ENCODE measurements at regions not wholly inside any gene's neighbourhood (a gene's known extent, or its start where the extent isn't known, plus 50 kb on each side); places are given as distances from the start of the nearest gene placed in this dataset.
"Not testable (repeated sequence)": the region's sequence is repeated elsewhere in the genome, so short reads cannot be mapped to it uniquely, and the experiment has no call there.

- DNase-seq (ENCODE audit: low read depth, low spot score) = no peak
Measured at GRCh38 chr3:29181872-29182271, 99.0 kb upstream of the RBMS3 start.

GRCh38 chr3:29182828-29183227 is 98.0 kb upstream of the RBMS3 start:
- not testable (repeated sequence) for DNase-seq (ENCODE audit: low read depth, low spot score)

GRCh38 chr3:29183346-29184087 is 97.4 kb upstream of the RBMS3 start:
- DNase-seq (ENCODE audit: low read depth, low spot score) = no peak

- no peak for DNase-seq (ENCODE audit: low read depth, low spot score)
Measured at GRCh38 chr3:29185706-29186105, 95.2 kb upstream of the RBMS3 start.

- no peak for DNase-seq (ENCODE audit: low read depth, low spot score)
Measured at GRCh38 chr3:29186131-29186599, 94.7 kb upstream of the RBMS3 start.

- peak; percentile 47 for DNase-seq (ENCODE audit: low read depth, low spot score)
Measured at GRCh38 chr3:29186982-29187725, 93.7 kb upstream of the RBMS3 start.

- DNase-seq (ENCODE audit: low read depth, low spot score) = no peak
Measured at GRCh38 chr3:29189328-29189727, 91.5 kb upstream of the RBMS3 start.

GRCh38 chr3:29194139-29194538 is 86.7 kb upstream of the RBMS3 start:
- DNase-seq (ENCODE audit: low read depth, low spot score) = no peak

- no peak for DNase-seq (ENCODE audit: low read depth, low spot score)
Measured at GRCh38 chr3:29195056-29195455, 85.8 kb upstream of the RBMS3 start.

- DNase-seq (ENCODE audit: low read depth, low spot score) = no peak
Measured at GRCh38 chr3:29201604-29202003, 79.3 kb upstream of the RBMS3 start.

- DNase-seq (ENCODE audit: low read depth, low spot score) = no peak
Measured at GRCh38 chr3:29202378-29202777, 78.5 kb upstream of the RBMS3 start.

GRCh38 chr3:29203851-29204250 is 77.0 kb upstream of the RBMS3 start:
- no peak for DNase-seq (ENCODE audit: low read depth, low spot score)

GRCh38 chr3:29207427-29207826 is 73.4 kb upstream of the RBMS3 start:
- DNase-seq (ENCODE audit: low read depth, low spot score) = no peak

- no peak for DNase-seq (ENCODE audit: low read depth, low spot score)
Measured at GRCh38 chr3:29212789-29213433, 68.0 kb upstream of the RBMS3 start.

GRCh38 chr3:29214009-29214658 is 66.7 kb upstream of the RBMS3 start:
- no peak for DNase-seq (ENCODE audit: low read depth, low spot score)

- no peak for DNase-seq (ENCODE audit: low read depth, low spot score)
Measured at GRCh38 chr3:29215948-29216347, 64.9 kb upstream of the RBMS3 start.

- no peak for DNase-seq (ENCODE audit: low read depth, low spot score)
Measured at GRCh38 chr3:29226706-29227105, 54.2 kb upstream of the RBMS3 start.

GRCh38 chr3:29227307-29227706 is 53.6 kb upstream of the RBMS3 start:
- no peak for DNase-seq (ENCODE audit: low read depth, low spot score)
